HG03064 (cell line): ENCODE measurements at regions not wholly inside any gene's neighbourhood (a gene's known extent, or its start where the extent isn't known, plus 50 kb on each side); places are given as distances from the start of the nearest gene placed in this dataset.
"Not testable (repeated sequence)": the region's sequence is repeated elsewhere in the genome, so short reads cannot be mapped to it uniquely, and the experiment has no call there.

Experiments
- ATAC-seq: cut with Tn5 transposase; IDR thresholded peaks from one replicate; pipeline ENCODE4 v1.9.1; 2021; ENCODE audit warnings: low read depth; ENCODE audit not compliant: unreplicated experiment

- no peak for ATAC-seq
Measured at GRCh38 chr6:23523771-23524170, 602.2 kb upstream of the NRSN1 start.

- ATAC-seq, result no peak
Measured at GRCh38 chr6:23524548-23524947, 601.5 kb upstream of the NRSN1 start.

- no peak for ATAC-seq
Measured at GRCh38 chr6:23526526-23526925, 599.5 kb upstream of the NRSN1 start.

- ATAC-seq, result no peak
Measured at GRCh38 chr6:23529902-23530301, 596.1 kb upstream of the NRSN1 start.

- no peak for ATAC-seq
Measured at GRCh38 chr6:23531666-23532065, 594.3 kb upstream of the NRSN1 start.

- ATAC-seq, result no peak
Measured at GRCh38 chr6:23532227-23532626, 593.8 kb upstream of the NRSN1 start.

GRCh38 chr6:23533311-23533710 is 592.7 kb upstream of the NRSN1 start:
- no peak for ATAC-seq

- no peak for ATAC-seq
Measured at GRCh38 chr6:23533944-23534343, 592.1 kb upstream of the NRSN1 start.

- no peak for ATAC-seq
Measured at GRCh38 chr6:23534351-23534750, 591.7 kb upstream of the NRSN1 start.

- no peak for ATAC-seq
Measured at GRCh38 chr6:23535101-23535500, 590.9 kb upstream of the NRSN1 start.

GRCh38 chr6:23537828-23538227 is 588.2 kb upstream of the NRSN1 start:
- no peak for ATAC-seq

GRCh38 chr6:23547851-23548250 is 578.2 kb upstream of the NRSN1 start:
- ATAC-seq, result no peak

- ATAC-seq, result not testable (repeated sequence)
Measured at GRCh38 chr6:23554953-23555352, 571.1 kb upstream of the NRSN1 start.

- ATAC-seq, result no peak
Measured at GRCh38 chr6:23559587-23560343, 566.2 kb upstream of the NRSN1 start.

GRCh38 chr6:23561732-23562131 is 564.3 kb upstream of the NRSN1 start:
- ATAC-seq, result no peak

GRCh38 chr6:23562554-23562953 is 563.5 kb upstream of the NRSN1 start:
- no peak for ATAC-seq

- ATAC-seq, result no peak
Measured at GRCh38 chr6:23563323-23563722, 562.7 kb upstream of the NRSN1 start.

GRCh38 chr6:23566418-23566817 is 559.6 kb upstream of the NRSN1 start:
- ATAC-seq, result no peak

GRCh38 chr6:23568292-23568691 is 557.7 kb upstream of the NRSN1 start:
- ATAC-seq, result no peak

GRCh38 chr6:23584134-23584763 is 541.8 kb upstream of the NRSN1 start:
- no peak for ATAC-seq

- ATAC-seq, result no peak
Measured at GRCh38 chr6:23587582-23587981, 538.4 kb upstream of the NRSN1 start.

- no peak for ATAC-seq
Measured at GRCh38 chr6:23589811-23590210, 536.2 kb upstream of the NRSN1 start.
